Fibroblast of upper back skin (primary cell): ENCODE measurements at regions not wholly inside any gene's neighbourhood (a gene's known extent, or its start where the extent isn't known, plus 50 kb on each side); places are given as distances from the start of the nearest gene placed in this dataset.
"Not testable (repeated sequence)": the region's sequence is repeated elsewhere in the genome, so short reads cannot be mapped to it uniquely, and the experiment has no call there.

Source experiments
- DNase-seq: peaks from one replicate; pipeline ENCODE4 v3.0.0-alpha.2; 2013

GRCh38 chr13:82292334-82292733, 1589.9 kb downstream of the SLITRK1 start:
- no peak for DNase-seq

GRCh38 chr13:82291852-82292251, 1590.4 kb downstream of the SLITRK1 start:
- no peak for DNase-seq

GRCh38 chr13:82275644-82276043, 1606.6 kb downstream of the SLITRK1 start:
- no peak for DNase-seq

- DNase-seq = no peak
Observed at GRCh38 chr13:82259284-82259683, 1623.0 kb downstream of the SLITRK1 start.

- DNase-seq = no peak
Observed at GRCh38 chr13:82257790-82258507, 1624.3 kb downstream of the SLITRK1 start.

- no peak for DNase-seq
Observed at GRCh38 chr13:82248762-82249161, 1633.5 kb downstream of the SLITRK1 start.

GRCh38 chr13:82245860-82246259, 1636.4 kb downstream of the SLITRK1 start:
- no peak for DNase-seq

- DNase-seq = no peak
Observed at GRCh38 chr13:82224806-82225205, 1657.5 kb downstream of the SLITRK1 start.

GRCh38 chr13:82221621-82222020, 1660.7 kb downstream of the SLITRK1 start:
- DNase-seq = no peak

- DNase-seq = no peak
Observed at GRCh38 chr13:82220641-82221040, 1661.6 kb downstream of the SLITRK1 start.

GRCh38 chr13:82216165-82216564, 1666.1 kb downstream of the SLITRK1 start:
- DNase-seq = no peak

- DNase-seq = no peak
Observed at GRCh38 chr13:82214341-82214740, 1667.9 kb downstream of the SLITRK1 start.

- DNase-seq = no peak
Observed at GRCh38 chr13:82206241-82206640, 1676.0 kb downstream of the SLITRK1 start.

- no peak for DNase-seq
Observed at GRCh38 chr13:82202398-82202797, 1679.9 kb downstream of the SLITRK1 start.

- DNase-seq = no peak
Observed at GRCh38 chr13:82196087-82196486, 1686.2 kb downstream of the SLITRK1 start.

GRCh38 chr13:82187227-82187626, 1695.0 kb downstream of the SLITRK1 start:
- DNase-seq = no peak

GRCh38 chr13:82176751-82177150, 1705.5 kb downstream of the SLITRK1 start:
- DNase-seq = no peak

- DNase-seq = no peak
Observed at GRCh38 chr13:82165396-82166174, 1716.7 kb downstream of the SLITRK1 start.

GRCh38 chr13:82164780-82165395, 1717.4 kb downstream of the SLITRK1 start:
- DNase-seq = not testable (repeated sequence)

GRCh38 chr13:82147526-82147925, 1734.7 kb downstream of the SLITRK1 start:
- DNase-seq = no peak

- DNase-seq = no peak
Observed at GRCh38 chr13:82136880-82137279, 1745.4 kb downstream of the SLITRK1 start.

- DNase-seq = no peak
Observed at GRCh38 chr13:82129281-82129680, 1753.0 kb downstream of the SLITRK1 start.

GRCh38 chr13:82118589-82118988, 1763.7 kb downstream of the SLITRK1 start:
- no peak for DNase-seq

GRCh38 chr13:82116422-82116989, 1765.8 kb downstream of the SLITRK1 start:
- no peak for DNase-seq
